A172 (cell line): ENCODE measurements at regions not wholly inside any gene's neighbourhood (a gene's known extent, or its start where the extent isn't known, plus 50 kb on each side); places are given as distances from the start of the nearest gene placed in this dataset.
"Not testable (repeated sequence)": the region's sequence is repeated elsewhere in the genome, so short reads cannot be mapped to it uniquely, and the experiment has no call there.

Experiments used
- DNase-seq: peaks from one replicate; pipeline ENCODE4 v3.0.0-alpha.2; 2015; ENCODE audit warnings: low spot score

GRCh38 chr20:30164389-30164788 is 1093.1 kb upstream of the DEFB115 start:
- DNase-seq, result not testable (repeated sequence)

DNA sequence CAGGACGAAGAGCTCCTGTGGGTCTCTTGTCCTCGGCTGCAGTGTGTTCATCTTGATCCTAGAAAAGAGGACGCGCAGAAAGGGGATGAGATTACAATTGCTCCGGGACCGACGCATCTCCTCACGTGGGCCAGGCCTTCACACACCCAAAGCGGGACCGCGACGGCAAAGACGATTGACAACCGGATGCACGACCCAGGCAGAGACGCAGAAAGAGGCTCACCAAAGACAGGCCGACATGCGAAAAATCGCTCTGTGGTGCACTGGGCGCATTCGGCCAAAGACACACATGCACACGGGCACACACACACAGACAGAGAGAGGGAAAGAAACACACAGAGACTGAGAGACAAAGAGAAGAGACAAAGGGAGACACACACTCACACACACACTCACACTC is 1089.9 kb upstream of the DEFB115 start:
- no peak for DNase-seq

- DNase-seq, result no peak
These were observed 1089.3 kb upstream of the DEFB115 start for GRCh38 chr20:30168025-30168799.

- no peak for DNase-seq
These were observed 1088.7 kb upstream of the DEFB115 start for GRCh38 chr20:30168800-30169138.

- DNase-seq, result no peak
These were observed 1081.8 kb upstream of the DEFB115 start for GRCh38 chr20:30175681-30176080.

DNA sequence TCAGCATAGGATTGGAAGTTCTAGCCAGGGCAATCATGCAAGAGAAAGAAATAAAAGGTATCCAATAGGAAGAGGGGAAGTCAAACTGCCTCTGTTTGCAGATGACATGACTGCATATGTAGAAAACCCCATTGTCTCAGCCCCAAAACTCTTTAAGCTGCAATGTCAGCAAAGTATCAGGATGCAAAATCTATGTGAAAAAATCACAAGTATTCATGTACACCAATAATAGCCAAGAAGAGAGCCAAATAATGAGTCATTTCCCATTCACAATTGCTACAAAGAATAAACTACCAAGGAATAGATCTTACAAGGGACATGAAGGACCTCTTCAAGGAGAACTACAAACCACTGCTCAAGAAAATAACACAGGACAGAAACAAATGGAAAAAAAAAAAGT is 1074.3 kb upstream of the DEFB115 start:
- DNase-seq, result not testable (repeated sequence)

DNA sequence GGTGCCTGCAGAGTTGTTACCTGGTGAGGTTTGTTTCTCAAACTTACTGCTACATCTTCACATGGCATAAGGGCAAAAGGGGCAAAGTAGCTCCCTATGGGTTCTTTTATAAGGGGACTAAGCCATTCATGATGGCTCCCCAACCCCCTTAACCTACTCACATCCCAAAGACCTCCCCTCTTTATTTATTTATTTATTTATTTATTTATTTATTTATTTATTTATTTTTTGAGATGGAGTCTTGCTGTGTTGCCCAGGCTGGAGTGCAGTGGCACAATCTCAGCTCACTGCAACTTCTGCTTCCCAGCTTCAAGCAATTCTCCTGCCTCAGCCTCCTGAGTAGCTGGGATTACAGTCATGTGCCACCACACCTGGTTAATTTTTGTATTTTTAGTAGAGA is 1065.7 kb upstream of the DEFB115 start:
- DNase-seq, result not testable (repeated sequence)

GRCh38 chr20:30234477-30234876 is 1023.0 kb upstream of the DEFB115 start:
- not testable (repeated sequence) for DNase-seq

DNA sequence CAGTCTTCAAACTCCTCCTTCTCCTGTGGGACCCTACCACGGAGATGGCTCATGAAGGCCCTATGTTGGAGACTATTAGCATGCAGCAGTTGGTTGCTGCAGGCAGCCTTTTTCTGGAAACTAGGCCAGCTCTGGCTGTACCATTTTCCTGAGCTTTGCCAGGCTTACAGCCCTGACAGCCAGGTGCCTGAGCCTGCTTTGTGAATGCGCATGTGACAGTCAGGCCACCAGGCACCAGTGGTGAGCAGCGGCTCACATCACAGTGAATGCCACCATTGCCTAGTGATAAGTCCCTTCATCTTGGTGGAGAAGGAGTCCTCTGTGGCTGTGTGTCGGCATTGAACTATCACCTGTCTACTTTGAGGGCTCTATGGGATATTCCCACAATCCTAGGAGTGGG is 982.4 kb upstream of the DEFB115 start:
- DNase-seq, result not testable (repeated sequence)

- DNase-seq, result no peak
These were observed 975.8 kb upstream of the DEFB115 start for GRCh38 chr20:30281584-30282197.

DNA sequence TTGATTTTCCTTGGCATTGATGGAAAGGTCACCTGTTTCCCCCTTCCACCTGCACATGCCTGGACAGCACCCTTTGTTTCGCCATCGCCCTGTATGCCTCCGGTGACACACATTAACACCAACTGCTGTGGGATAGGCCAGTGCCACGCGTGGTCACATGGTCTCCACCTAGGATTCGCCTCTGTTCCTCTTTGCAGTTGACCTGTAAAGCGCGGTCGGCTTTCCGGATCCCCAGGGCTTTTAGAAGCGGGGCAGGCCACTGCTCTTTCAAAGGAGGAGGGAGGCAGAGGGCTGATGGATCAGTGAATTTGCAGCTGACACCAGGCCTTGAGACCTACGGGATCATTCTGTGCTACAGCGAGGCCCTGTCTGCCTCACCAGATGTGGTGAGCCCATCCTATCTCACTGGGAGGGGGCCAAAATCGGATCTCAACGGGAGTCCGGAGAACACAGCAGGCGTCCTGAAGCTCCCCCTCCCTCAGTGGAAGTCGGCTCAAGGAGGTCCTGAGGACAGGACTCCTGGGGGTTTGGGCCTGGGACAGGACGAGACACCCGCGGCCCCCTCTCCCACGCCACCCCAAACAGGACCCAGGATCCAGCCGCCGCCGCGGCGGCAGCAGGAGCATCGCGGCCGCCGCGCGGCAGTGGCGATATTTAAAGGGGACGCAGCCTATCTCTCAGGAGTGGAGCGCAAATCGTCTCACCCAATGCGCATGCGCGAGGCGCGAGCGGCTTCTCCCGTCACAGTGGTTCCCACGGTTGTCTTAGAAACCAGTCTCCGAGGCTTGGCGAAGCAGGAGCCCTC is 973.8 kb upstream of the DEFB115 start:
- DNase-seq, result not testable (repeated sequence)

DNA sequence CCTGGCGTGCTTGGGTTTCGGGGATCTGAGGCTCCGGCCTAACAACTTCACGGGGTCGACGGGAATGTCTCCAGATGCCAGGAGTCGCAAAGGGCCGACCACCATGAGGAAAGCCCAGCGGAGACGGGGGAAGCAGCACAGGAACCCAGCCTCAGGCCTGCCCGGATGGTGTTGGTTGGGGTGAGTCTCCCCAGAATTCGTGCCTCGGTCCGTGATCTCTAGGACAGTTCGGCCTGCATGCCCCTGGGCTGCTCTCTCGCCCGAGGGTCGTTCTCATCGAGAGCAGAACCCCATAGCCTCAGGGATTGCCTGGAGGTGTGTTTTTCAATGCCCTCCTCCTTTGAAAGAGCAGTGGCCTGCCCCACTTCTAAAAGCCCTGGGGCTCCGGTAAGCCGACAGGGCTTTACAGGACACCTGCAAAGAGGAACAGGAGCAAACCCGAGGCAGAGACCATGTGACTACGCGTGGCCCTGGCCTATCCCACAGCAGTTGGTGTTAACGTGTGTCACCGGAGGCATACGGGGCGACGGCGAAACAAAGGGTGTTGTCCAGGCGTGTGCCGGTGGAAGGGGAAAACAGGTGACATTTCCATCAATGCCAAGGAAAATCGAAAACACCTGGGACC is 973.1 kb upstream of the DEFB115 start:
- DNase-seq, result no peak

GRCh38 chr20:30285677-30286076 is 971.8 kb upstream of the DEFB115 start:
- no peak for DNase-seq

DNA sequence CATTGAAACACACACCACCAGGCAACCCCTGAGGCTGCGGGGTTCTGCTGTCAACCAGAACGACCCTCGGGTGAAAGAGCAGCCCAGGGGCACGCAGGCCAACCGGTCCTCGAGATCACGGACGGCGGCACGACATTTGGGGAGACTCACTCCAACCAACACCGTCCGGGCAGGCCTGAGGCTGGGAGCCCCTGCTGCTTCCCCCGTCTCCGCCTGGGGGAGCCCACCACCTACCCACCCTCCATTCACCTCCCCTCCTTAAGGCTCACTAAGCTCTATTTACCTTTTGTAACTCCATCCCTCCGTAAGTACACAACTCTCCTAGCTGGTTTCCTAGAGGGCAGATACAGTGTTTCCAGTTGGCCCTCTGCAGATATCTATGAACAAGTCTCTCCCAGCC is 971.3 kb upstream of the DEFB115 start:
- DNase-seq, result no peak

- DNase-seq, result not testable (repeated sequence)
These were observed 970.0 kb upstream of the DEFB115 start for GRCh38 chr20:30287459-30287858.

GRCh38 chr20:30288346-30288745 is 969.1 kb upstream of the DEFB115 start:
- no peak for DNase-seq

GRCh38 chr20:30289049-30289448 is 968.4 kb upstream of the DEFB115 start:
- DNase-seq, result not testable (repeated sequence)

- DNase-seq, result not testable (repeated sequence)
These were observed 967.7 kb upstream of the DEFB115 start for GRCh38 chr20:30289711-30290141.

DNA sequence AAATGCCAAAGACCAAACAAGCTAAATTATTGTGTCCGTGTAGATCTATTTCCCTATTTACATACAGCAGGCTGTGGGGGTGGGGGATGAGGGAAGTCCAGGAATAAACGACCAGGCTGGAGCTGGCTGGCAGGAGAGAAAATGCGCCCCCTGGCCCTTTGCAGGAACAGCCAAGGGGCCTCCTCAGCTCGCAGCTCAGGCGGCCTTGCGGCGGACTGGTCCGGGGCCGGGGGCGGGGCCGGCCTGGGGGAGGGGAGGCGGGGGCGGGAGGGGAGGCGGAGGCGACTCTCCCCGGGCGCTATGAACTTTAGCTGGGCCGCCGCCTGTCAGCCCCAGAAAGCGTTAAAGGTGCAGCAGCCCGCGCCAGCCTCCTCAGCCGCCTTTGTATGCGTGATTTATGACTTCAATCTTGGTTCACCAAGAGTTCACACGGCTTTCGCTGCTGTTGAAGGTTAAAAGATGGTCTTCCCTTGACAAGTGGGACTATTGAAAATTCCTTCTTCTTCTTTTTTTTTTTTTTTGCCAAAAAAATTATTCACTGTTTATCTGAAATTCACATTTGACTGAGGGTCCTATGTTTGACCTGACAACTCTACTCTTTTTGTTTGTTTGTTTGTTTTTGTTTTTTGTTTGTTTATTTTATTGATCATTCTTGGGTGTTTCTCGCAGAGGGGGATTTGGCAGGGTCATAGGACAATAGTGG is 967.0 kb upstream of the DEFB115 start:
- not testable (repeated sequence) for DNase-seq

GRCh38 chr20:30291064-30291379 is 966.4 kb upstream of the DEFB115 start:
- DNase-seq, result not testable (repeated sequence)

DNA sequence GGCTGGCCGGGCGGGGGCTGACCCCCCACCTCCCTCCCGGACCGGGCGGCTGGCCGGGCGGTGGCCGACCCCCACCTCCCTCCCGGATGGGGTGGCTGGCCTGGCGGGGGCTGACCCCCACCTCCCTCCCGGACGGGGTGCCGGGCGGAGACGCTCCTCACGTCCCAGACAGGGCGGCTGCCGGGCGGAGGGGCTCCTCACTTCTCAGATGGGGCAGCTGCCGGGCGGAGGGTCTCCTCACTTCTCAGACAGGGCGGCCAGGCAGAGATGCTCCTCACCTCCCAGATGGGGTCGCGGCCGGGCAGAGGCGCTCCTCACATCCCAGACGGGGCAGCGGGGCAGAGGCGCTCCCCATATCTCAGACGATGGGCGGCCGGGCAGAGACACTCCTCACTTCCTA is 965.8 kb upstream of the DEFB115 start:
- not testable (repeated sequence) for DNase-seq

GRCh38 chr20:30295396-30295795 is 962.1 kb upstream of the DEFB115 start:
- not testable (repeated sequence) for DNase-seq
